Adrenal gland (tissue), 9 donors: ENCODE measurements at regions not wholly inside any gene's neighbourhood (a gene's known extent, or its start where the extent isn't known, plus 50 kb on each side); places are given as distances from the start of the nearest gene placed in this dataset.

Experiments used
- DNase-seq, 7 donors: peaks; one replicate each; pipeline ENCODE4 v3.0.0-alpha.2; 2019 to 2020
- H3K27ac ChIP-seq, 5 donors: fragments of 200-600 bp; sonication (generic) in 4 of 5; 1 replicate in 3 of 5; 2 replicates in 2 of 5; pipeline versions ENCODE4 v1.5.1 to v1.8.0; 2016 to 2020; ENCODE audit warnings: mild to moderate bottlenecking in 1 of 5
- H3K27me3 ChIP-seq: fragments of 200-600 bp; 2 replicates; pipeline ENCODE4 v1.8.0; 2021
- H3K36me3 ChIP-seq, 2 donors: fragments of 200-600 bp; replicated peaks in 1 of 2; 1 replicate in 1 of 2; 2 replicates in 1 of 2; pipeline versions ENCODE4 v1.5.1 to v1.8.0; 2018 to 2022
- H3K4me1 ChIP-seq, 2 donors: fragments of 200-600 bp; replicated peaks in 1 of 2; 1 replicate in 1 of 2; 2 replicates in 1 of 2; pipeline versions ENCODE4 v1.5.1 to v1.8.0; 2018 to 2021
- H3K4me3 ChIP-seq, 4 donors: fragments of 200-600 bp; sonication (generic) in 3 of 4; one replicate each; pipeline ENCODE4 v1.5.1; 2016 to 2018
- H3K9me3 ChIP-seq, 3 donors: fragments of 200-600 bp; sonication (generic) in 1 of 3; replicated peaks in 1 of 3; 1 replicate in 2 of 3; 2 replicates in 1 of 3; pipeline versions ENCODE4 v1.5.1 to v1.8.0; 2016 to 2021
- CTCF ChIP-seq, 6 experiments: fragments of 450-650 bp in 4 of 6; fragments of 200-600 bp in 2 of 6; sonication (generic) in 1 of 6; IDR thresholded peaks; 1 replicate in 5 of 6; 2 replicates in 1 of 6; pipeline versions ENCODE4 v1.5.1 to v1.8.0; 2016 to 2021; ENCODE audit warnings: antibody characterized with exemption in 6 of 6, mild to moderate bottlenecking in 2 of 6, moderate library complexity in 1 of 6
- POLR2A ChIP-seq, 2 donors: fragments of 450-650 bp; IDR thresholded peaks; one replicate each; pipeline ENCODE4 v1.6.1; 2017; ENCODE audit warnings: antibody characterized with exemption in 2 of 2, mild to moderate bottlenecking in 2 of 2, moderate library complexity in 1 of 2
- WGBS, 4 donors: extraction: QIAGEN DNeasy Blood & Tissue Kit in 2 of 4; methylation state at CpG; one replicate each; pipeline versions ENCODE4 v1.1.5 to v1.1.7; 2013 to 2017; 5-methylcytosine and 5-hydroxymethylcytosine counted together
- intact Hi-C, 2 donors: fragments of 100-400 bp; cut with DNase I; formaldehyde crosslinking; loops; one replicate each; pipeline versions ENCODE4 v1.14.1 to v1.15.0; 2022 to 2023
- donor health status: healthy with polysubstance abuse.
- donor health status: Bipolar disorder and iron deficiency.
- donor health status: DM: yes; HTN: yes; CAD: no.
- donor health status: DM: no; HTN: no; CAD: no.
- donor health status: DM: no; HTN: no; CAD: no.

GRCh38 chr7:42673951-42674350 is 237.9 kb downstream of the C7orf25 start:
- 79 to 89% (median 85%) methylated on average over 6 of the region's 6 CpGs for WGBS, 4 donors
- Histone ChIP-seq H3K27me3 (no peaks in the 10 kb centered on the region), H3K27ac (no peak overlapping the region), H3K9me3 (no peaks in the 10 kb centered on the region), H3K4me1 (peaks cover 0 to 11% of the 10 kb centered on the region in 2 donors), H3K4me3 (no peak overlapping the region), H3K36me3 (no peaks in the 10 kb centered on the region)
- DNase-seq, result no peak
- intact Hi-C loops, result no loop called here
- TF ChIP-seq POLR2A (IDR thresholded peaks at IDR 0.05), result no peak
- TF ChIP-seq CTCF (IDR thresholded peaks at IDR 0.05), result no peak

- TF ChIP-seq POLR2A (IDR thresholded peaks at IDR 0.05) (no peak), CTCF (IDR thresholded peaks at IDR 0.05) (no peak)
- intact Hi-C loops, result no loop called here
- no peak overlapping the region for H3K27ac ChIP-seq
- no peak for DNase-seq
- 64 to 73% (median 68%) methylated on average over 2 of the region's 2 CpGs for WGBS, 4 donors
- H3K9me3 ChIP-seq, result no peaks in the 10 kb centered on the region
- H3K27me3 ChIP-seq, result no peaks in the 10 kb centered on the region
- peaks cover 0 to 3% of the 10 kb centered on the region in 2 donors for H3K4me1 ChIP-seq
- H3K4me3 ChIP-seq, result no peak overlapping the region
- no peaks in the 10 kb centered on the region for H3K36me3 ChIP-seq
Measured at GRCh38 chr7:42672339-42672999, 239.4 kb downstream of the C7orf25 start.

GRCh38 chr7:42671627-42672026 is 240.2 kb downstream of the C7orf25 start:
- Histone ChIP-seq H3K9me3 (no peaks in the 10 kb centered on the region), H3K27me3 (no peaks in the 10 kb centered on the region), H3K4me1 (no peaks in the 10 kb centered on the region), H3K36me3 (no peaks in the 10 kb centered on the region), H3K27ac (no peak overlapping the region), H3K4me3 (no peak overlapping the region)
- TF ChIP-seq CTCF (IDR thresholded peaks at IDR 0.05) (no peak), POLR2A (IDR thresholded peaks at IDR 0.05) (no peak)
- intact Hi-C loops, result no loop called here
- 26 to 41% (median 36%) methylated on average over 1 of the region's 1 CpG for WGBS, 4 donors
- no peak for DNase-seq

- no peak overlapping the region for H3K27ac ChIP-seq
- DNase-seq, result no peak
- intact Hi-C loops, result no loop called here
- H3K36me3 ChIP-seq, result no peaks in the 10 kb centered on the region
- 61 to 77% (median 74%) methylated on average over 3 of the region's 3 CpGs for WGBS, 4 donors
- H3K27me3 ChIP-seq, result no peaks in the 10 kb centered on the region
- H3K4me3 ChIP-seq, result no peak overlapping the region
- TF ChIP-seq CTCF (IDR thresholded peaks at IDR 0.05), result no peak
- TF ChIP-seq POLR2A (IDR thresholded peaks at IDR 0.05), result no peak
- no peaks in the 10 kb centered on the region for H3K9me3 ChIP-seq
- no peaks in the 10 kb centered on the region for H3K4me1 ChIP-seq
Measured at GRCh38 chr7:42666994-42667393, 244.9 kb downstream of the C7orf25 start.
